Iris pigment epithelial cell (primary cell): ENCODE measurements at regions not wholly inside any gene's neighbourhood (a gene's known extent, or its start where the extent isn't known, plus 50 kb on each side); places are given as distances from the start of the nearest gene placed in this dataset.
"Not testable (repeated sequence)": the region's sequence is repeated elsewhere in the genome, so short reads cannot be mapped to it uniquely, and the experiment has no call there.

Experiments used
- DNase-seq: peaks from one replicate; pipeline ENCODE4 v3.0.0-alpha.2; 2011; ENCODE audit warnings: low read depth

DNA sequence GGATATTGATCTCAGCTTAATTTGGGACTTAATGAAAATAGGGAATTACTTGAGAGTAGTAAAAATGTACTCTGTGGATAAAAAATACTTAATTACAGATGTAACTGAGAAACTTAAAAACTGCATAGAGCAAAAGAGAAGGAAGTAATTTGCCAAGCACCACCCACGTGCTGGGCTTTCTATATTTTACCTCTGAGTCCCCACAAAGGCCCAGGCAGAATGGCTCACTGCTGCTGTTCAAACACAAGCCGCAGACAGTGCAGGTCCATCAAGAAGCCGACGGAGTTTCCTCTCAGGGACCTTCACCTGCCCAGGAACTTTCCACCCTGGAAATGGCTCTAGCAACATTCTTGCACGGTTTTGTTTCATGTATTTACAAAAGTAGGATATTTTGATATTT lies 77.2 kb upstream of the TRPM1 start:
- no peak for DNase-seq

DNA sequence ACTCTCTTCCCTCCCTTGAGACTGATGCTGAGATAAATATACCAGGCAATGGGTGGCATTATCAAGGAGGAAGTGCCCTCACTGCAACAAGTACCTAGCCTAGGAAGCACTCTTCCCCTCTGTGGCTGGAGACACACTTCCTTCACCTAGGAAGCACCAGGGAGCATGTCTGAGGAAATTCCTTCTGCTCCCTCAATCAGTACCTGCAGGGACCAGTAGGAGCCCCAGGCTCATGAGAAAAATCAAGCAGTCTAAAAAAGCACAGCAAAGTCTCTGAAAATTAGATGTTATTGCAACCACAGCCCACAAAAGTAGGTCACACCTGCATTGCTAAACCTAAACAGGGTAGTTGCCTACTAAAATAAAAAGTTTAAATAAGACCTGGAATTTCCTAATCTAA lies 78.2 kb upstream of the TRPM1 start:
- no peak for DNase-seq

DNA sequence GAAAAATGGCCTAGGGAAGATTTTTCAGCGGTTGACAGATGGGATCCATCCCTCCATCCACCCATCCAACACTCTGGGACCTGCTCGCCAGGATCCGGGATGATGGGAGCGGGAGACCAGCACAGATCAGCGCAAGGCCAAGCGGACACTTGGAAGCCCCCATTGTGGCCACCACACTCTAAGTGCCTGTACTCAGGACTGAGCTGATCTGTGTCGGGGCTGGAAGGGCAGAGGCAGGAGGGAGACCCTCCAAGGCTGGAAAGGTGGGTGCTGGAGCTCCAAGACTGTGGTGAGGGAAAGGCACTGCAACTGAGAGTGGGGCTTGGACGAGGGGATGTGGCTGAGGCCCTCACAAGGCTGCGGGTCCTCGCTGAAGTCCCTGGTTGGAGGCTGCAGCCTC lies 91.8 kb upstream of the TRPM1 start:
- no peak for DNase-seq

DNA sequence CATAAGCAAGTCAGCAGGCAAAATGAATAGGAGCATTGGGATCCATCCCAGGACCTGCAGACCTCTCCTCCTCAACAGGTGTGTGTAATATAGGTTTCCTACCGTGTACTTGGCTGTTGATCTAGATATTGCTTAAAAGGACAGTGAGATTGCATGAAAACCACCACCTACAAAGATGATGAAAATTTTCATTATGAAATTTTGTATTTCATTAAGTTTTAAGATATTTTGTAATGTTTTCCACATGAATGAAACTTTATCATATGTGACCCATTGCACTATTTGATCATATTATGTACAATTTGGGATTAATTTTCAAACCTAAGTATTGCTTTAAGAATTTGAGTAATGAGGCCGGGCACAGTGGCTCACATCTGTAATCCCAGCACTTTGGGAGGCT lies 94.3 kb upstream of the TRPM1 start:
- no peak for DNase-seq

DNA sequence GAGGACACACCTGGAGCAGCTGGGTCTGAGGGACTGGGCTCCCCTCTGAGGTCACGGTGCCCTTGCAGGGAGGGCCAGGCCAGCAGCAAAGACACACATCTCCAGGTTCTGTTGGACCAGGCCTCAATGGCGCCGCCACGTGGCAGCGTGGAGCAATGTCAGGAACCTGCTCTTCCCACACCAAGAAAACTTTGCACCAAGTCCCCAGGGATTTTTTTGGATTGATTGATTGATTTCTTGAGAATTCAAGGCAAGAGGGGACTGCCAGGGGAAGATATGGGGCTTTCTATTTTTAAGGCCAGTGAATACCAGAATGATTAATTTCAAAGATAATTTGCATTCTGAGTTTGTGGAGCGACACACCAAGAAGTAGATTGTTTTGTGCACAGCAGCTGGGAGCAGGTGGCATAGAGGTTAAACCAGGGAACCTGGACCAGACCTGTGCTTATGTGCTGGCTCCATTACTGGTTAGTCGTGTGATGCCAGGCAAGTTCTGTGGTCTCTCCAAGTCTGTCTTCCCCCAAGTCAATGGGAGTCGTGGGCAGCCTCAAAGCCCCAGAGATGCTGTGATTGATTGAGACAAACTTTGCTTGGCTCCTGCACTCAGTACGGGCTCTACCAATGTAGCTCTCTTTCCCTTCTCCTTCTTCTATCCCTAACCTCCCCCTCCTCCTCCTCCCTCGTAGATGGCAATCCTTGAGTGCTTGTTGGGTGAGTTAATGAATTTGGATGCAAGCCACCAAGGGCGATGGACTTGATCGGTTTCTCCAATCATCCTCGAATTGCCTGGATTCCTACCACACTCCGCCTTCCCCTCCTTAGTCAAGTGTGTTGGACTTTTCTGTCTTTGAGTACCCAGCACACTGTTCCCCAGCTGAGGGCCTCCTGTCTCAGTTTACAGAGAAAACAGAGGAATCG lies 96.2 kb upstream of the TRPM1 start:
- peak; percentile 26 for DNase-seq

DNA sequence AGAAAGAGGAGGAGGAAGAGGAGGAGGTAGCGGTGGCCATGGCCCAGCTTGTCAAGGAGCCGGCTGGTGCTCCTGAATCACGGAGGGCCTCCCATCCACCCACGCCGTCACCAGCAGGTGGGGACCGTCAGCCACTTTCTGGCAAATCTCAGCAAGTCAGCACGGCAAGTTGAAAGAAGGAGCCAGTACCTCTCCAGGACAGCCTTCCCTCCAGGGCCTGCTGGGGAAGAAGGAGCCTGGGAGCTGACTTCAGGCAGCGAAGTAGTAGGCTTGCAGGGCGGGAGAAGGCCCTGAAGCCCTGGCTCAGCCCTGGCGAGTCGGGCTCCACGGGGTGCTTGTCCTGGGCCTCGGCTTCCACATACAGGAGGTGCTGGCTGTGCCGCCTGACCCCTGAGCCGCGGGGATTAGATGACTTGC lies 99.2 kb upstream of the TRPM1 start:
- peak; percentile 53 for DNase-seq

DNA sequence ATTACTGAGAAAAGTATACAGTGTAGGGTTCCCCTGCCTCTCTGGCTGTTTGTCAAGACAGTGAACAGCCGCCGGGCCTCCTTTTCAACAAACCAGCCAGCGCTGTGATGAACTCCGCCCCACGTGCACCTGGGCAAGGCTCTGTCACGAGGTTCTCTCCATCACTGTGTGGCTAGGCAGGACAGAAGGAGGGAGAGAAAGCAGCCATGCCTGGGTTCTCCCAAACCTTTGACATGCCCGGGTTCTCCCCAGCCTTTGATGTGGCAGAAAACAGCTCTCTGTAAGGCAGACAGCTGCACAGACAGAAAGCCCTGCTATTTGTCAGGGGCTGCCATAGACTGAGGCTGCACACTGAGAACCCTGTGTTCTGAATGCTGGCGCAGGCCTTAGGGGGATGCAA lies 101.4 kb upstream of the TRPM1 start:
- DNase-seq, result no peak

DNA sequence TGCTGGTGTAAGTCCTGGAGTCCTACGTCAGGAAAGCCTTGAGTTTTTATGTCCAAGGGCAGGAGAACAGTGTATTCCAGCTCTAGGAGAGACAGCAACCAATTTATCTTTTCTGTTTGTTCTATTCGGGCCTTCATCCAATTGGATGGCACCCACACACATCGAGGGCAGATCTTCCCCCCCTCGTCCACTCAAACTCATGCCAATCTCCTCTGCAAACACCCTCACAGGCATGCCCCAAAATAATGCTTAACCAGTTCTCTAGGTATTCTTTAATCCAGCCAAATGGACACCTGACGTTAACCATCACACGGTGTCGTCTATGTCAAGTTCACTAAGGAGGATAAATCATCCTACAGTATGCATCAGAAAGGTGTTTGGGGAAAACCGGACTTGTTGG lies 102.5 kb upstream of the TRPM1 start:
- no peak for DNase-seq

DNA sequence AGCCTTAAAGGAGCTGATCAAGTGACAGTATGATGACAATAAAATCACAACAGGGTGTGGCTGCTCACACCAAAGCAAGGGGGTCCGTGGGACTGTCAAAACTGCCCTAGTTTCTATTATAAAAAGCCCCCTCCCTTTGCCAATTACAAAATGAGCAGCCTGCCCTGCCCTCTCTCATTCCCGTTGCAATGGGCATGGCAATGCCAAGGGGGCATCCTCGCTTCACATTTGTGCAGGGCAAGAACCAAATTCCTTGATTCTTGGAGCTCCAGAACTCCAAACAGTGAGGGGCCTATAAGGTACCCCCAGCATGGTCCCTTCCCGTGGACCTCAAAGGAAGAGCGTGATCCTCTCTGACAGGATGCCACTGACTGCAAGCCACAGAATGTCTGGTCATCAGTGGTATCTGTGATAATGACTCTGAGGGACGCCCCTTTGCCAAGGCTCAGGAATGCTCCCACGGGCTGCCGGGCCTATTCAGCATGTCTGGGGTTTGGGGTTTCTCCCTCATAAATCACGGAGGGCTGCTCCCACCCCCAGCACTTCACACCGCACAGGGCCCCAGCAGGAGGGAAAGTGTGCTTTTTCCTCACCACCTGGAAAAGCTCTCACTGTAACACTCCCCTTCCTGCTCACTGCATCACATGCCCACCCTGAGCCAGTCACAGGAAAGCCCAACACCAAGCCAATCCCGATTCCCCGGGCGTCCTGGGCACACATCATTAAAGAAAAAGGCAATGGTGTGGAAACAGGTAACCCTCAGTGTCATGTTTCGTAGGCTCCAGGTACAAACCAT lies 105.1 kb upstream of the TRPM1 start:
- no peak for DNase-seq

DNA sequence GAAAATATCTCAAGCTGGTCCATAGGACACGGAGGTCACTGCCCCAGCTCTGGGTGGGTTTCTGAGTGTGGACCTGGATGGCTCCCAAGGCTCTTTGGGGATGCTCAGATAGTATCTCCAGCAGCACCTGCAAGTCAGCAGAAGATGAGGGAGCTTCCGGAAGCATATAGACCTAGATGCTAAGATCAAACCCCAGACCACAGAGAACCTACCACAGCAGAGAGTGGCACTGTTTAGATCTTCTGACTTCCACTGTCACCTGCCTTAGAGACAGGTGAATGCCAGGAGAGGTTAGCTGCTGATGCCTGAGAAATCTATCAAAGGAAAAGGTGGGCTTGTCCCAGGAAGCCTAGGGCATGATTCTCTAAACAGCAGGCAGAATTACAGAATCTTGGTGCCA lies 105.7 kb upstream of the TRPM1 start:
- DNase-seq, result no peak

DNA sequence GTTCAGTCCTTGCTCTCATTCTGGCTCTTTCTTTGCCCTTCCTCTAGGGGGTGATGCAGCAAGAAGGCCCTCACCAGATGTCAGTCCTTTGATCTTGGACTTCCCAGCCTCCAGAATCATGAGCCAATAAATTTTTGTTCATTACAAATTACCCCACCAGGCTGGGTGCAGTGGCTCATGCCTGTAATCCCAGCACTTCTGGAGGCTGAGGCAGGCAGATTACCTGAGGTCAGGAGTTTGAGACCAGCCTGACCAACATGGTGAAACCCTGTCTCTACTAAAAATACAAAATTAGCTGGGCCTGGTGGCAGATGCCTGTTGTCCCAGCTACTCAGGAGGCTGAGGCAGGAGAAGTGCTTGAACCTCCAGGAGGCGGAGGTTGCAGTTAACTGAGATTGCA lies 106.3 kb upstream of the TRPM1 start:
- not testable (repeated sequence) for DNase-seq

DNA sequence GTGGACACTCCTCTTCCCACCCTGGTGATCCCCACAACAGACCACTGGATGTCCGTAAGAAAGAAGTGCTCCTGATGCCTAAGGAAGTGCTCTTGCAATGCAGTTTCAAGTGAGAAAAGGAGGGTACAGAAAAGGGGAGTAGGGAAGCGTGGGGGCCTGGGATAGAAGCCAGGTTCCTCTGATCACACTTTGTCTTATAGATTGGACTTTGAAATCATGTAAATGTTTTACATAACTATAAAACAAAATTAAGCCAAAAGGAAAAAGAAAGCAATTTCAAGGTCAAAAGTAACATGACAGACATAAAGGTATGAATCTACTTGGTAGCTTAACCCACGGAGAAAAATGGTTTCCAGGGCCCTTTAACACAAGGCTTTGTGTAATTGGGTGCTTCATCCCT lies 107.3 kb upstream of the TRPM1 start:
- DNase-seq, result no peak

DNA sequence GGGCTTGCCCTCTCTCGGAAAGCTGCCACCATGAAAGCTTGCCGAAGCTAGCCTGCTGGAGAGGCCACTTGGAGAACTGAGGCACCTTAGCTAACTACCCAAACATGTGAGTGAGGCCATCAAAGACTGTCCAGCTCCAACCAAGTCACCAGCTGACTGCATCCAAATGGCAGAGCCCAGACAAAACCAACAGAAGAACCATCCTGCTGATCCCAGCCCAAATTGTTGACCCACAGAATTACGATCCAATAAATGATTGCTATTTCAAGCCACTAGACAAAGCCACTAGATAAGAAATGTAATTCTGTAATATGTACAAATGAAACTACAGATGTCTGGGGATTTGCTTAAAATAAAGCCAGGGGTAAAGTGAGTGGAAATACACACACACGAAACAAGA lies 109.8 kb upstream of the TRPM1 start:
- DNase-seq, result no peak

DNA sequence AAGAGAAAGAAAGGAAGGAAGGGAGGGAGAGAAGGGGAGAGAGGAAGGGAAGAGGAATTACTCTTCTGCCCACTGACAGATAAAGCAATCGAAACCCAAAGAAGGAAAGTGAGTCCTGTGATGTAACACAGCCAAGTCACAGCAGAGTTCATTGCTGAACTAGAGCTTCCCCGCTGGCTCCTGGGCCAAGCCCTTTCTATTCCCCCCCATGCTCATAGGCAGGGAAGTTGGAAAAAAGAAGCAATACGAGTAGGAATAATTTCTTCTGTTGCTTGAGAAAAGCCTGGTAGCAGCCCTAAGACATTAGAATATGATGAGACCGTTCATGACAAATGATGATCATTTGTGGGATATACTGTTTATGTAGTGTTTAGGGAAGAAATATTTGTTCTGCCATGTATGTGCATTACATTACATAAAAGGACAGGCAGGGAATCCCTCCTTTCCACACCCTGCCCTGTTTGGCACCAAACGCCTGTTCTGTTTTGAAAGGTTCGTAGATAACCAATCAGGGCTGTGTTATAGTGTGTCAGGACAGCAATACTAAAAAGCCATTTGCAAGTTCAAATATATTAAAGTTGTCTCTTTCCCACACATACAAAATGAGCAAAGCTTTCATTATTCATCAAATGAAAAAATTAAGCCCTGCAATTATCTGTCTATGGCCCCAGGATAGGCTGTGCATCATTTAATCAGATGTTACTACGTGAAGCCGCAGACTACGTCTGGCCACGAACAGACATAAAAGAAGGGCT lies 111.0 kb upstream of the TRPM1 start:
- DNase-seq, result no peak

DNA sequence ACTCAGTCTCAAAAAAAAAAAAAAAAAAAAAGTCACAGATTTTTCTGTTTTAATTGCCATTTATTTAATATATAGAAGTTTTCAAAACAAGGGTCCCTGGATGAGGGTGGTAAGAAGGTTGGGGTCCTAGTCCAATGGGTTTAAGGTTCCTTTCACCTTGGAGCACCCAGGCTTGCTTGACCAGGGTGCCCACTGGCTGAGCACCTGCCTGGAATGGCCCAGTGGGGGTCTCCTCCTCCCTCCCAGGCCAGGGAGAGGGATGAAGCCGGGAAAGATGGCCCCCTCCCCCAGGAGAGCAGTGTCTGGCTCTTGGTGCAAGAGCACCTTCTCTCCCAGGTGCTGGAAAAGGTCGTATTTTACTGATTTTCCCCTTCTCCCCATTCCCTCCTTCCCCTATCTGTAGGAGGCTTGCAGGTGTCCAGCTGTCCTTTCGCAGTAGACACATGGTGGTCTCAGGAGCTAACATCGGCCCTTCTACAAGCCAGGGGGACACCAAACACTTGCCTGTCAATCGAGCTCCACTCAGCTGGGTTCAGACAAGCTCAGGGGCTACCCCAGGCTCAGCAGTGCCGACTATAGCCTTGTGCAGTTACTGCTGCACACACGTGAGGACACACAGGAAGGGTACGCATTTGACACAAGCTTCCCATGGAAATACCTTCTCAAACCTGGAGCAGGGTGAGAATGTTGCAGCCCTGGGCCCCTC lies 112.3 kb upstream of the KLF13 start:
- DNase-seq, result no peak

DNA sequence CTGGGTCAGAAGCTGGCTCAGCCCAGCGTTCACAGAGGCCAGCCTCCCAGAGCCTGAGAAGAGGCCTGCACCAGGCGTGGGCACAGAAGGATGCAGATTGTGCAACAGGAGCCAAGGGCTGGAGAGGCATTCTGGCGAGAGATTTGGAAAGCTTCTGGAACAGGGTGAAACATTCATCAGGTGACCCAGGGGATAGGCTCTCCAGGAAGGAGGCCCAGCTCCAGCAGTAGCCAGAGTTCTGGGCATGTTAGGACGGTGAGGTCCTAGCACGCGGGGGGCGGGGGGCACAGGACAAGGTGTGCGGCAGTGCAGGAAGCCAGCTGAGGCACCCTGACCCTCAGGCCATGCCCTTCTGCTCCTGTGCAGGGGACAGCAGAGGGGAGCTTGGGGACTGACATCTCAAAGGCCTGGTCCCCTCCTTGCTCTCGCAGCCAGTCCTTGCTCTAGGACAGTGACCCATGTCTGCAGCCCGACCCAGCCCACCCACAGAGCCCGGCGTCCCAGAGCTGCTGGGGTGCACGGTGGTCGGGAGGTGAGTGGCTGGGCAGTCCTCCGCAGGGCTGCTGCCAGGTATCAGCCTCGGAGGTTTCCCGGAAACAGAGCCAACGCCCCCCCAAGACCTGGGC lies 111.7 kb upstream of the KLF13 start:
- peak; percentile 27 for DNase-seq

DNA sequence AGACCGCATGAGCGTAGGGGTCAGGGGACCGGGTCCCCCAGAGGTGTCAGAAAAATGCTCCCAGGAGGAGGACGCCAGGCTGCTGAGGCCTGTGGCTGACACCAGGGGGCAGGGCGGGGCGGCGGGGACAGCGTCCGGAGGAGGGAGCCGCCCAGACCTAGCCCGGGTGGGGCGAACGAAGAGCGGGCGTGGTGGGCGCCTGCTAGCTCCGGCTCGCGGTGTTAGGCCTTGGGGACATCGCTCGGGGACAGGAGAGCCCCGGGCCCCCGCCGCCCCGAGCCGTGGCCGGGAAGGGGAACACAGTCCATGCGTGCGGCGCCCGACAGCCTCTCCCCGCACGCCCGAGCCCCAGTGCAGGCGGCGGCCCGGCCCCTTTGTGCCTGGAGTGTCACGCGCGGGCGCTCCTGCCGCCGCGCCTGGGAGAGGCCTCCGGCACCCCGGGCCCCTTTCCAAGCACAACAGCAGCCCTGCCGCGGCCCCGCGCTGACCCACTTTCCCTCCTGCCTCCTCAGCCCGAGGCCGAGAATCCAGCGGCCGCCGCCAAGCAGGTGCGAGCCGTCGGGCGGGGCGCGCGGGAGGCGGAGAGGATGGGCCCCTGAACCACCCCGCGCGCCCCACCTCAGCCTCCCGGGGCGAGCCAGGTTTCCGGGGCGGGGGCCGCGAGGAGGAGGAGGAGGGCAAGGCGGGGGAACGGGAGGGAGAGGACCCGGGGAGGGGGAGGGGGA lies 111.0 kb upstream of the KLF13 start:
- peak; percentile 58 for DNase-seq

DNA sequence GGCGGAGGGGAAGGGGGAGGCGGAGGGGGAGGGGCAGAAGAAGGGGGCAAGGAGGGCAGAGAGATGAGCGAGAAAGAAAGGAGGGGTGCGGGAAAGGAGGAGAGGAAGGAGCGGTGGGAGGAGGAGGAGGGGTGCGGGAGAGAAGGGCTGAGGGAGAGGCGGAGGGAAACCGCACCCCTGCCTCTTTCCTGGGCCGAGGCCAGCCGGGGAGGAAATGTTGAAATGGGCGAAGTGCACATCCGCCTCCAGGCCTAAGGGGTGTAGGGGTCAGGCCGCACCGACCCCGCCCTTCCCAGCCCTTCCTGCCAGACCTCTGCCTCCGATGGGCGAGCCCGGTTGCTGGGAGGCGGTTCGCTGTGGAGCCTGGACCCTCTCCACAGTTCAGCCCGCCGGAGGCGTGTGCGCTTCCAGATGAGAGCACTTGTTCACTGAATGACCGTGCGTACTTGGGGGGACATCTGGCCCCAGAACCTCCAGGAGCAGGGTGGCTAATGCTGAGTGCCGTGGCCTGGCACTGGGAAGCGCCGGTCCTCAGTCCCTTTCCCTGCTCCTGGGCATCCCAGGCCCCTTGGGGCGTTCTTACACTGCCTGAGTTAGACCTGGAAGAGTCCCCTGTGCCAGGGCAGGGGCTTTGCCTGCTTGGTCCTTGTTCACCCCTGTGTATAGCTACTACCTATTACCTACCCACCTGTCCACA lies 110.3 kb upstream of the KLF13 start:
- DNase-seq, result peak; percentile 41

DNA sequence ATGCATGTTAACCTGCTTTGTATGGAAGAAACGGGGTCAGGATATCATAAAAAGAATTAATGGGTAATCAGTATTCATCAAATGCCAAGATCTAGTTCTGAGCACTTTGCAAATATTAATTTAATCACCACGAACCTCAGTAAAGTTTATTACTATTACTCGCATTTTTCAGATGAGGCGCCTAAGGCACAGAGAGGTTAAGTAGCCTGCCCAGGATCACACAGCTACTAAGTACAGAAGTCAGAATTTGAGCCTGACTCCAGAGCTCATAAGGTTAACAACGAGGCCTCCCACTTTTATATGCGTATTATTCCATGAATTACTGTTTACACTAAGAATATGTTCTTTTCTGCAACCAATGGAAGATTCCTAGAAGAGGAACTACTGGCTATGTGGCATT lies 109.6 kb upstream of the KLF13 start:
- DNase-seq, result no peak
